GM12878 (cell line): ENCODE measurements at regions not wholly inside any gene's neighbourhood (a gene's known extent, or its start where the extent isn't known, plus 50 kb on each side); places are given as distances from the start of the nearest gene placed in this dataset.

Experiments used
- ATAC-seq: fragments of 200-7000 bp; cut with Tn5 transposase; 3 replicates; pipeline ENCODE4 v1.9.1; 2020; ENCODE audit warnings: mild to moderate bottlenecking, moderate library complexity
- BruUV-seq: library from RNA; stranded (reverse); fragments of 400-500 nt; replicated peaks from 2 replicates; lab custom pipeline; 2021; lab: Mats Ljungman, UMichigan
- CTCF ChIA-PET: fragments of 300-600 bp; sonication (Branson Sonifier 250); formaldehyde crosslinking; extraction: SDS; loops from one replicate; lab custom pipeline; 2021; ENCODE audit warnings: inconsistent platforms; lab: Yijun Ruan, JAX
- POLR2A ChIA-PET: fragments of 350-600 bp; formaldehyde crosslinking; extraction: SDS; loops from one replicate; lab custom pipeline; 2021; ENCODE audit warnings: inconsistent platforms; lab: Charles Lee
- RAD21 ChIA-PET: fragments of 300-600 bp; sonication (Branson Sonifier 250); formaldehyde crosslinking; loops from one replicate; lab custom pipeline; 2023; ENCODE audit warnings: antibody characterized with exemption; ENCODE audit not compliant: unreplicated experiment; lab: Charles Lee
- SMC1A ChIA-PET: fragments of 300-600 bp; sonication (Branson Sonifier 250); formaldehyde crosslinking; loops from one replicate; lab custom pipeline; 2023; ENCODE audit not compliant: unreplicated experiment, uncharacterized antibody; lab: Charles Lee
- DNase-seq: peaks from one replicate; pipeline ENCODE4 v3.0.0-alpha.2; 2011; ENCODE audit warnings: low read depth, low spot score
- FAIRE-seq: peaks from 3 replicates; lab custom pipeline; 2011; peaks lifted over from hg19 to GRCh38; lab: Jason Lieb, UNC
- H2AFZ ChIP-seq: 2 replicates; pipeline ENCODE4 v1.6.0; 2011; ENCODE audit warnings: low read depth, low read length, control low read depth; ENCODE audit not compliant: control insufficient read depth
- H3K27ac ChIP-seq: 2 replicates; pipeline ENCODE4 v1.5.1; 2011; ENCODE audit warnings: control low read depth; ENCODE audit not compliant: control insufficient read depth, insufficient read depth
- H3K27me3 ChIP-seq, 2 experiments: replicated peaks in 1 of 2; 2 replicates each; pipeline versions ENCODE4 v1.6.0 to v1.6.1; 2011; ENCODE audit warnings: low read length in 1 of 2; ENCODE audit not compliant: control insufficient read depth in 2 of 2, insufficient read depth in 2 of 2
- H3K36me3 ChIP-seq, 2 experiments: 2 replicates each; pipeline ENCODE4 v1.5.1; 2011; ENCODE audit warnings: low read length in 1 of 2; ENCODE audit not compliant: control insufficient read depth in 2 of 2, insufficient read depth in 2 of 2
- H3K4me1 ChIP-seq: 2 replicates; pipeline ENCODE4 v1.6.1; 2011; ENCODE audit warnings: mild to moderate bottlenecking, low read length, moderate library complexity, mixed read lengths; ENCODE audit not compliant: control insufficient read depth, insufficient read depth
- H3K4me2 ChIP-seq: 2 replicates; pipeline ENCODE4 v1.6.0; 2011; ENCODE audit warnings: control low read depth; ENCODE audit not compliant: control insufficient read depth, insufficient read depth
- H3K4me3 ChIP-seq: fragments of 200-600 bp; sonication (generic); 2 replicates; pipeline ENCODE4 v1.5.1; 2016
- H3K79me2 ChIP-seq: 2 replicates; pipeline ENCODE4 v1.6.0; 2011; ENCODE audit warnings: low read length; ENCODE audit not compliant: control insufficient read depth, insufficient read depth
- H3K9ac ChIP-seq: 2 replicates; pipeline ENCODE4 v1.8.0; 2011; ENCODE audit warnings: low read length, control low read depth, mixed read lengths; ENCODE audit not compliant: control insufficient read depth, insufficient read depth
- H3K9me3 ChIP-seq: replicated peaks from 3 replicates; pipeline ENCODE4 v1.5.1; 2011; ENCODE audit warnings: mild to moderate bottlenecking, low read length; ENCODE audit not compliant: control insufficient read depth, insufficient read depth
- H4K20me1 ChIP-seq: 2 replicates; pipeline ENCODE4 v1.6.0; 2011; ENCODE audit not compliant: control insufficient read depth, insufficient read depth
- CBFB ChIP-seq: IDR thresholded peaks from 2 replicates; pipeline ENCODE4 v1.6.1; 2016; ENCODE audit warnings: antibody characterized with exemption, low read depth
- CTCF ChIP-seq, 3 experiments: IDR thresholded peaks in 2 of 3; conservative IDR thresholded peaks in 1 of 3; 2 replicates each; pipeline ENCODE4 v1.5.1; 2011; ENCODE audit warnings: low read depth in 3 of 3, low read length in 3 of 3, mild to moderate bottlenecking in 3 of 3, control low read depth in 2 of 3, moderate library complexity in 2 of 3, inconsistent platforms in 1 of 3, mixed read lengths in 1 of 3; ENCODE audit not compliant: control insufficient read depth in 2 of 3, insufficient read depth in 1 of 3; ENCODE audit errors: extremely low read depth in 1 of 3
- FOXK2 ChIP-seq: fragments of 450-650 bp; IDR thresholded peaks from 2 replicates; pipeline ENCODE4 v1.6.1; 2017; ENCODE audit warnings: mild to moderate bottlenecking, moderate library complexity
- POU2F2 ChIP-seq: IDR thresholded peaks from 3 replicates; pipeline ENCODE4 v1.6.1; 2011; ENCODE audit warnings: low read depth, mild to moderate bottlenecking, low read length, borderline replicate concordance
- SPI1 ChIP-seq: IDR thresholded peaks from 2 replicates; pipeline ENCODE4 v1.6.1; 2011; ENCODE audit warnings: low read depth, mild to moderate bottlenecking, low read length, moderate library complexity, borderline replicate concordance; ENCODE audit not compliant: insufficient read depth
- TCF3 ChIP-seq: IDR thresholded peaks from 2 replicates; pipeline ENCODE4 v1.6.1; 2012; ENCODE audit warnings: low read depth, mild to moderate bottlenecking, low read length, borderline replicate concordance; ENCODE audit not compliant: insufficient read depth
- ZBTB33 ChIP-seq: fragments of 450-650 bp; IDR thresholded peaks from 2 replicates; pipeline ENCODE4 v1.6.1; 2017; ENCODE audit warnings: mild to moderate bottlenecking
- ZNF592 ChIP-seq: fragments of 450-650 bp; IDR thresholded peaks from 2 replicates; pipeline ENCODE4 v1.6.1; 2017; ENCODE audit warnings: mild to moderate bottlenecking, moderate library complexity
- WGBS: methylation state at CpG from one replicate; pipeline ENCODE4 v1.1.6; 2016; ENCODE audit warnings: low lambda C conversion rate; ENCODE audit not compliant: insufficient replicate concordance, insufficient coverage; ENCODE audit errors: missing lambda C conversion rate; 5-methylcytosine and 5-hydroxymethylcytosine counted together
- in situ Hi-C: fragments of 300-500 bp; cut with MboI; formaldehyde crosslinking; loops from 9 replicates; pipeline ENCODE4 v1.14.3; 2018; ENCODE audit warnings: mixed read lengths
- intact Hi-C: fragments of 100-400 bp; cut with micrococcal nuclease; formaldehyde crosslinking; loops from one replicate; pipeline ENCODE4 v1.14.2; 2022; ENCODE audit not compliant: unreplicated experiment

GRCh38 chr3:176119826-176120225, 1077.5 kb downstream of the TBL1XR1 start:
- no TSS peak for BruUV-seq
- ATAC-seq: no peak
- ChIA-PET SMC1A (no interaction called here), POLR2A (no interaction called here)
- TF ChIP-seq TCF3: no peak
- no peak for TF ChIP-seq FOXK2
- TF ChIP-seq, all 136 proteins: peak for 0
- H2AFZ ChIP-seq: no peak overlapping the region
- no peak for DNase-seq
- no peak overlapping the region for H3K4me2 ChIP-seq
- H3K4me1 ChIP-seq: no peaks in the 10 kb centered on the region
- no peak overlapping the region for H3K9ac ChIP-seq
- no peak overlapping the region for H3K27ac ChIP-seq
- no peaks in the 10 kb centered on the region for H3K27me3 ChIP-seq
- RAD21 ChIA-PET: no interaction called here
- CTCF ChIA-PET: no interaction called here
- H3K79me2 ChIP-seq: no peaks in the 10 kb centered on the region
- H3K9me3 ChIP-seq: no peaks in the 10 kb centered on the region
- in situ Hi-C loops (no loop called here), intact Hi-C loops (no loop called here)
- H3K4me3 ChIP-seq: no peak overlapping the region
- no peaks in the 10 kb centered on the region for H3K36me3 ChIP-seq
- 32% methylated on average over 6 of the region's 6 CpGs for WGBS
- H4K20me1 ChIP-seq: no peaks in the 10 kb centered on the region; the same call in 1 of the 2 replicates
- no peak for FAIRE-seq

- no peak overlapping the region for H3K9ac ChIP-seq
- POLR2A ChIA-PET: no interaction called here
- RAD21 ChIA-PET: no interaction called here
- H3K4me1 ChIP-seq: no peaks in the 10 kb centered on the region
- no peaks in the 10 kb centered on the region for H3K27me3 ChIP-seq
- CTCF ChIA-PET: no interaction called here
- H3K9me3 ChIP-seq: no peaks in the 10 kb centered on the region
- H3K79me2 ChIP-seq: no peaks in the 10 kb centered on the region
- no peak for ATAC-seq
- intact Hi-C loops (no loop called here), in situ Hi-C loops (no loop called here)
- no peak overlapping the region for H3K4me2 ChIP-seq
- no peaks in the 10 kb centered on the region for H3K36me3 ChIP-seq
- no TSS peak for BruUV-seq
- DNase-seq: no peak
- no peaks in the 10 kb centered on the region for H4K20me1 ChIP-seq
- SMC1A ChIA-PET: no interaction called here
- WGBS: 0% methylated on average over 2 of the region's 2 CpGs
- no peak for FAIRE-seq
- H2AFZ ChIP-seq: no peak overlapping the region
- no peak overlapping the region for H3K4me3 ChIP-seq
- H3K27ac ChIP-seq: no peak overlapping the region
- no peak for TF ChIP-seq POU2F2
- no peak for TF ChIP-seq CTCF (IDR thresholded peaks at IDR 0.05 in 2 of 3, conservative IDR thresholded peaks at IDR 0.05 in 1 of 3; ENCODE audit: control insufficient read depth in 2 of 3, extremely low read depth in 1 of 3, insufficient read depth in 1 of 3, low read depth in 3 of 3, low read length in 3 of 3)
- no peak for TF ChIP-seq CBFB
- TF ChIP-seq SPI1: no peak
- no peak for TF ChIP-seq ZNF592
- TF ChIP-seq ZBTB33: no peak
Observed at GRCh38 chr3:176106380-176106779, 1090.9 kb downstream of the TBL1XR1 start.
